ENCODE measurements at regions not wholly inside any gene's neighbourhood (a gene's known extent, or its start where the extent isn't known, plus 50 kb on each side); places are given as distances from the start of the nearest gene placed in this dataset.

- TF ChIP-seq CTCF (IDR thresholded peaks at IDR 0.05; ENCODE audit: low read length) (no peak), EZH2 (IDR thresholded peaks at IDR 0.05; ENCODE audit: borderline replicate concordance, low read length) (no peak)
Observed at GRCh38 chr2:138319616-138320015, 182.0 kb upstream of the SPOPL start.
